ENCODE measurements at regions not wholly inside any gene's neighbourhood (a gene's known extent, or its start where the extent isn't known, plus 50 kb on each side); places are given as distances from the start of the nearest gene placed in this dataset.

DNA sequence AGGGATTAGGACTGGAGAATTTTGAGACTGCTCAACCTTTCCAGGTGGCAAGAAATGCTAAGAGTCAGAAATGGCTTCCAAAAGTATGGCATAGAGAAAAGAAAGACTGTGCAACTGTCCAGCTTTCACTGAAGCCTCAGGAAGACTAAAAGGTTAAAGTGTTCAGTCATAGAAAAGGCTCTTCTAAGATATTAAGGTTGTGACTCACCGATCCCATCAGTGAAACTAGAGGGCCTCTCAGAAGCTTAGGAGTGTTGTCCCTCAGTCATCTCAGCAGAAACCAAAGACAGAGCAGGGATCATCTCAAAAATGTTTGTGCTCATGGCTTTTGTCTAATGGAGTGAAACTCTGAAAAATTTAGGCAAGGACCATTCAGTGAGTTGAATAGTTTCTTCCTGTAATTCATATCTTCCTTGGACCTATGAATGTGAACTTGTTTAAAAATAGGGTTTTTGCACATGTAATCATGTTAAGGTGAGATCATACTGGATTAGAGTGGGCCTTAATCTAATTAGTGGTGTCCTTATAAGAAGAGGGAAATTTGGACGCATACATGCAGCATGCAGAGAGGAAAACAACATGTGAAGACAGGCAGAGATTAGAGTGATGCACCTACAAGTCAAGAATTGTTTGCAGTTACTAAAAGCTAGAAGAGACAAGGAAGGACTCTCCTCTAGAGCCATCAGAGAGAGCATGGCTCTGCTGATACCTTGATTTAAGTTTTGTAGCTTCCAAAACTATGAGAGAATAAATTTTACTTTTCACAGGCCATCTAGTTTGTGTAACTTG lies 71.3 kb downstream of the RPE65 start:
- no peak for DNase-seq
- intact Hi-C loops (cut with DNase I), result no loop called here

DNA sequence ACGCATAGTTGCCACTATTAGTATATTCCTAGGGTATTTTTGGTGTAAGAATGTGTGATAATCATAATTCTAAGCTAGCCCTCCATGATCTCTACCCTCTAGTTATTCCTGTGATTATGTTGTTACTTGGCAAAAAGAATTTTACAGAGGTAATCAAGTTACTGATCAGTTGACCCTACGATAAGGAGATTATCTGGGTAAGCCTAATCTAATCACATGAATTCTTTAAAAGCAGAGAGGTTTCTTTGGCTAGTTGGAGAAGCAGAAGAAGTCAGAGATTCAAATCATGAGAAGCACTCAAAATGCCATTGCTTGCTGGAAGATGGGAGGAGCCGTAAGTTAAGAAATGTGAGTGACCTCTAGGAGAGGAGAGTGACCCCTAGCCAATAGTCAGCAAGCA lies 72.7 kb downstream of the RPE65 start:
- intact Hi-C loops (cut with DNase I), result no loop called here
- DNase-seq, result no peak

DNA sequence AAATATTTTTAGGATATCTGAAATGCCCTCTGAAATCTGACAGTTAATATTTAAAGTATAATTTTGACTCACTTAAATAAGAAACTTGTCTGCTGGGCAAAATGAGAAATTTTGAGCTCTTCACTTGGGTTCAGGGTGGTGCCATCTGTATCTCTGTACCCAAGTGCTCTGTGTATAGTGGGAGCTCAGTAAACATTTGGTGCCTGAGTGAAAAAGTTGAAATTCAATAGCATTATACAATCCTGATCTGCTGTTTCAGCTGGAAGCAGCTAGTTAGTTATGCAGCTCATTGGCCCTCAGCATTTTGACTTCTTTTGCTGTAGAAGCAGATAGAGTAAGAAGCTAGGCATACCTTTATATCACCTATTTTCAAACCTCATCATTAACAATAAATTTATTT lies 73.3 kb downstream of the RPE65 start:
- intact Hi-C loops (cut with DNase I), result no loop called here
- DNase-seq, result no peak

DNA sequence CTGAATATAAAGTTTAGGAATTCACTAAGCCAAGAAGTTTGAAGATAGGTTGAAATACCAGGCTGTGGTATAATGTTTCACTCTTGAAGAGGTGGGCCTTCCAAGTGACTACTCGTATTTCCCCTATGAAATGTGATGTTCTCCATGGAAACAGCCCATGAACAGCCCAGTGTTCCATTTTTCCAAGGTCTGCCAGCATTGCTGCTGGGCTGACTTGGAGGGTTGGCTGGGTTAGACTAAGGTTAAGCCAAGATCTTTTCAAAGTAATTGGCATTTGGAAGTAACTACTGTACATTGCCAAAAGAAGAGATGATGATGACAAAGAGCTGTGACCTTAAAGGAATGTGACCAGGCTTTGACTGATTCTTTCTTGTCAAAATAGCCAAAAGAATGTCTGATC lies 73.8 kb downstream of the RPE65 start:
- no peak for DNase-seq
- intact Hi-C loops (cut with DNase I), result no loop called here

DNA sequence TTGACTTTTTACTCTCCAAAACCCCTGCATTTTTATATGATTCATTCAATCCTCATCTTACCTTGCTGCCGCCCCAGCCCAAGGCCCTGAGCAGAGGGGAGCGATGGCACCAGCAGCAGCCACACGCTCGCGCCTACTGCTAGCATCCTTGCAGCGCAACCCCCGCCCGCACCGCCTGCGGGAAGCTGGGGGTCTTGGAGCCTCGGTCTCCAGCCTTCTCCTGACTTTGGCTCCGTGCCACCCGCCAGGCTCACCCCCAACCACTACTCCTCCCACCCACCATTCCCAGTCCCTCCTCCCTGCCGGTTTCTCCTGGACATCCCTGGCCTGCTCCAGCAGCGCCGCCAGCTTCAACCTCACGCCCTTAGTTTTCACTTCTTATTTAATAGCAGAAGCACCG lies 76.6 kb downstream of the RPE65 start:
- peak in 2 of 10 donors; percentile 77 to 86 for DNase-seq
- intact Hi-C loops (cut with DNase I), result no loop called here

DNA sequence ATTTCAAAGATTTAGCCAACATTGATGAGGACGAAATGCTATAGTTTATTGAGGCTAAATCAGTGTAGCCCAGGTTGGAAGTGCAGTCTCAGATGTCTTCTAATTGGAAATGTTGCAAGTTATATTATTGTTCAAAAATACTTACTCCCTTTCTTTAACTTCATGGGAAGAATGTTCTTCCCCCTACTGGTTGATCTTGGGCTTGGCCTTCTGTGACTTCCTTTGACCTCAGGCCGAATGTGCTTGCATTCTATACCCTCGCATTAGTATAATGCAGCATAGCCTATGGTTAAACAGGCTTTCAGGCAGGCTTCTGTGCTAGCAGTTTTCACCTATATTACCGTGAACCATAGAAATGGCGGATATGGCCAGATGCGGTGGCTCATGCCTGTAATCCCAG lies 77.3 kb downstream of the RPE65 start:
- intact Hi-C loops (cut with DNase I), result no loop called here
- no peak for DNase-seq

DNA sequence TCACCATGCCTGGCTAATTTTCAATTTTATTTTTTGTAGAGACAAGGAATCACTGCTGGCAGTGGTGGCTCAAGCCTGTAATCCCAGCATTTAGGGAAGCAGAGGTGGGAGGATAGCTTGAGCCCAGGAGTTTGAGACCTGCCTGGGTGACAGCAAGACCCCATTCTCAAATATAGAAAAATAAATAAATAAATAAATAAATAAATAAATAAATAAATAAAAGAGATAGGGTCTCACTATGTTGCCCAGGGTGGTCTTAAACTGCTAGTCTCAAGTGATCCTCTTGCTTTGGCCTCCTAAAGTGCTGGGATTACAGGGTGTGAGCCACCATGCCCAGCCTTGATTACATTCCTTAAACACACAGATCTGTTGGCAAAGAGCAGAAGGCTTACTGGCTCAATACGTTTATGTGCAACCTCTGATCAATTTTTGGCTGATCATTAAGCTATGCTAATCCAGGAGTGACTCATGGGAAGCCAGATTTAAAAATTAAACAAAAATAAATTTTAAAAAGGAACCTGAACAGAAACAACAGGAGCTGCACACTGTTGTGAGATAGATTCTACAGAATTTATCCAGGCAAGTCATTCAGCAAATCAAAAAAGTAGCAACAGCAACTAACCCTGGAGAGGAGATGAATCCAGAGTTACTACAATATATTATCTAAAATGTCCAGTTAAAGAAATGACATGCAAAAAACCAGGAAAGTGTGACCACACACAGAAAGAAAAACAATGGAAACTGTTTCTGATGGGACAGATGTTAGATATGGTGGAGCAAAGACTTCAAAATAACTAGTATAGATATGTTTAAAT lies 79.4 kb downstream of the RPE65 start:
- DNase-seq, result no peak
- intact Hi-C loops (cut with DNase I), result no loop called here

DNA sequence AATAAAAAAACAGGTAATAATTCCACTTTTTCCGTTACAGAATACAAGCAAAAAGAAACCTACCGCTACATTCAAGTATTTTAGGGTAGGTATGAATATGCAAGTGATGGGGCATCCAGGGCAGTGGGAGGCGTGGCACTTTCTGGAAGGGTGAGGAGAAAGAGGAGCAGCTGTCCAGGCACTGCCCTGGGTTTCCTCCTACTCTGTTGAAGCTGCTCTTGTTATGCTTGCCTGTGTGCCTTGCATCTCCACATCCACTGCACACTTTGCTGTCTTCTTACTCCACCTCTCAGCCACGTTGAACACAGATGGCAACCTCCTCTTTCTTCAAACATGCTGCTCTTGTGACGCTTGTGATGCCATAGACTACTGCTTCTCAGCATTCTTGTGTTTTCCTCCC lies 83.2 kb downstream of the RPE65 start:
- DNase-seq, result no peak
- intact Hi-C loops (cut with DNase I), result no loop called here

DNA sequence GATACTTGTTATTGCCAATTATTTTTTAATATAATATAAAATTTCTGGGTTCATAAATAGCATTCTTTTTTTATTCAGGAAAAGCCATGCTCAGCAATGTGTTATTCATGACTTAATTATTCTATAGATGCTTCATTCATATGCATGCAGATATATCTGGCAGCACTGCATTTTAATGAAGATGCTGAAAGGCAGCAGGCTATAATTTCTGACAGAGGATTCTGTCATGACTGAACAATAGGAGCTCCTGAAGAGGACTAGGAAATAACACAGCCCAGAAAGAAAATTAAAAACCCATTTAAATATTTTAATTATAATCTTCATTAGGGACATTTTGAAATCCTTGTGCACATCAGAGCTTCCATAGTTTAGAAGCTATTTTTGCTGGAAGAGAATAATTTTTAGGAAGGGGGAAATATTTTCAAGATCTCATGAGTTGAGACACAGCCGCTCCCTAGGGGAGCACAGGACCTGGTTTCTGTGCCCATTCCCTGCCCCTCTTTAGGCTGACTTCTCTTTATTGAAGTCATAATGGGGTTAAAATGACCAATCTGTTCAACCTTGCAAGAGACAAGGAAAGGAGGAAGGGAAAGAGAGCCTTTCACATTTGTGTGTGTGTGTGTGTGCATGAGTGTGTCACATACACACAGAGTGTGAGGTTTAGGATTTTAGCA lies 83.9 kb downstream of the RPE65 start:
- intact Hi-C loops (cut with DNase I), result no loop called here
- DNase-seq, result no peak

DNA sequence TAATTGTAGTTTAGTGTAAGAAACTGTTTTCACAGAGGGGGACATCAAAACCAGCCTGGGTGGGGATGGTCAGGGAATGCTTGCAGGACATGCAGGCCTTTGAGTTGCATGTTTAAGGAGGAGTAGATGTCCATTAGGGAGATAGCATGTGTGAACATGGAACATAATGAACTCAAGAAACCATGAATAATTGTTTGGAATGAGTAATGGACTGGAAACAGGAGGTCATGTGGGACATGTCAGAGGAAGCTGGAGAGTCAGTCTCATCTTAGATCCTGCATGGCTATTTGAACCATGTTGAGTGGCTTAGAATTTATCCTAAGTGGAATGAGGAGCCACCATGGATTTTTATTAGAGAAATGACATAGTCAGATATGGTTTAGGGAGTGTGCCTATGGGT lies 86.4 kb downstream of the RPE65 start:
- intact Hi-C loops (cut with DNase I), result no loop called here
- DNase-seq, result no peak

DNA sequence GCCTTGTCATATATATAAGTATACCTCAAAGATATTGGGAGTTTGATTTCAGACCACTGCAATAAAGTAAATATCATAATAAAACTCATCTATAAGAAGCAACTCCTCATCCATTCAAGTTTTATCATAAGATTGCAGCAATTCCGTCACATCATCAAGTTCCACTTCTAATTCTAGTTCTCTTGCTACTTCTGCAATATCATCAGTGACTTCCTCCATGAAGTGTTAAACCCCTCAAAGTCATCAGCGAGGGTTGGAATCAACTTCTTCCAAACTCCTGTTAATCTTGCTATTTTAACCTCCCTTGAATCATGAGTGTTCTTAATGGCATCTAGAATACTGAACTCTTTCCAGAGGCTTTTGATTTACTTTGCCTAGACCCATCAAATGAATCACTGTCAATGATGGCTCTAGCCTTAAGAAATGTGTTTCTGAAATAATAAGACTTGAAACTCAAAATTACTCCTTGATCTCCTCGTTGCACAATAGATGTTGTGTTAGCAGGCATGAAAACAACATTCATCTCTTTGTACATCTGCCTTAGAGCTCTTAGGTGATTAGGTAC lies 88.3 kb downstream of the RPE65 start:
- no peak for DNase-seq
- intact Hi-C loops (cut with DNase I), result no loop called here

DNA sequence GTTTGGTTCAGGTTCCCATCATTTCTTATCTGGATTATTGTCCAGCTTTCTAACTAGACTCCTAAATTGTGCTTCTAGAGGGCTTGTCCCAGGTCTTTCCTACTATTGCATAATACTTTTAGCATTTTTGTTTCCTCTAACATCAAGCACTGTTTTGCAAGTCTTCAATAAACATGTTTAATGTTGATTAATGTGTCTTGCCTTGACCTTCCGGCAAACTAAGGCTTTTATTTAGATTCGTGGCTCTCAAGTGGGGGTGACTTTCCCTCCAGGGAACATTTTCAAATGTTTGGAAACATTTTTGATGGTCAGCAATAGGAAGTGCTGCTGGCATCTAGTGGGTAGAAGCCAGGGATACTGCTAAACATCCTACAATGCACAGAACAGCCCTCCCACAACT lies 90.7 kb downstream of the RPE65 start:
- no peak for DNase-seq
- intact Hi-C loops (cut with DNase I), result no loop called here

DNA sequence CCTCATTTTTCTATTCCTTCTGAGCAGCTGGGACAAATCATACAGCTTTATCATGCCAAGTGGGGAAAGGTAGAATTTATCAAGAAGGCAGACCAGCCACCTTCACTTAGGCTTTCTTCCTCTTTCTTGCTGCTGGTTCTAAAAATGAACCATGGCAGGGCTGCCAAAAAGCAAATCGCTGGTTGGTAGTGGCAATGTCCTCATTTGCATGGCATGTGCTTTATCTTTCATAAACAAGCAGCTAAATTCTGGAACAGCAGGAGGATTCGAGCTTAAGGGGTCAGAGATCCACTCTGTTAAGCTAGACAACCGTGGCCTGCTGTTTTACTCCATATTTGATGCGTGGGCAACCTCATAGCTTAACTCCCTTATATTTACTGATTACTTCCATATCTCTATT lies 91.3 kb downstream of the RPE65 start:
- intact Hi-C loops (cut with DNase I), result no loop called here
- peak in 4 of 10 donors; percentile 17 to 77 (median 34) for DNase-seq

DNA sequence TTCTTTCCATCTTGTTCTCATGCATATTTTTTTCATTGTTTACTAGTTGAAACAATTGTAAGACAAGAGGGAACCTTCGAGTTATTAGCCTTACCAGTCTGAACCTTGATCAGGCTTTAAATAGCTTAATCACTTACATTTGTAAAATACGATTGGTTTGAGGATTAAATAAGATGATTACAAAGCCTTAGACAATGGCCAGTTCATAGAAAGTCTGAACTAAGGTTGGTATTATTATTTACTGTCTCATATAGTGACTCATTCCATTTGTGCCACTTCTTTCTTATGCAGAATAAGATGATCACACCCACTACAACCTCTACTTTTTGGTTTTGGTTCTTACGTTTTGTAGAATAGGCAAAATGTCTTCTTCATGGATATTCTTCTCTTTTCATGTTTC lies 94.1 kb downstream of the RPE65 start:
- intact Hi-C loops (cut with DNase I), result no loop called here
- DNase-seq, result no peak

DNA sequence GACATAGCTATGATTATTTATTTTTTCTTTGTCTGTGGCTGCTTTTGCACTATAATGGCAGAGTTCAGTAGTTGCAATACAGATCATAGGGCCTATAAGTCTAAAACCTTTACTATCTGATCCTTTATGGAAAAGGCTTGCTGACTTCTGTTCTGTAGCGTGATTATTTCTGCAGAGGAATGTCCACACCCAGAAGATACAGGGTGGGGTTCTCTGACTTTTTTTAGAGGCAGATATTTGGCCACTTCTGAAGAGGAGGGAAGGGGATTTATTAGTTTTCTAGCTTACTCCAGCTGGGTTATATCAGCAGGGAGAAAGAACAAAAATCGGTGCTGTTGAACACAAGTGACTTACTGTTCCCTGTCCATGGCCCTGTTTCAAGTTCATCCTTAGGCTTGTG lies 97.6 kb downstream of the RPE65 start:
- intact Hi-C loops (cut with DNase I), result no loop called here
- DNase-seq, result no peak

DNA sequence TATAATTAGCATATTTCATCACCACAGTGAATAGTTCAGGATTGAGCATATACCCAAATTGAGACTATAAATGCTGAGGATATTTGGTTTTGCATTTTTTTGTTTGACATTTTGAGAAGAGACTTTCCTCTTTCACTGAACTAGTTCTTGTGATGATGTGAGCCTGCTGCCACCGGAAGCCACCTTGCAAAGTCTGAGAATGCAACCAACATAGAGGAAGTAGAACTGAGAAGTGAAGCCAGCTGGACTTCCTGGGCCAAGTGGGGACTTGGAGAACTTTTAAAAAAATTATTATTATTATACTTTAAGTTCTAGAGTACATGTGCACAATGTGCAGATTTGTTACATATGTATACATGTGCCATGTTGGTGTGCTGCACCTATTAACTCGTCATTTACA lies 102.3 kb downstream of the RPE65 start:
- no peak for DNase-seq
- intact Hi-C loops (cut with DNase I), result loop anchor here (10.0 kb wide), 2 partner anchors 493 to 583 kb away; no protein-coding TSS in a partner anchor

DNA sequence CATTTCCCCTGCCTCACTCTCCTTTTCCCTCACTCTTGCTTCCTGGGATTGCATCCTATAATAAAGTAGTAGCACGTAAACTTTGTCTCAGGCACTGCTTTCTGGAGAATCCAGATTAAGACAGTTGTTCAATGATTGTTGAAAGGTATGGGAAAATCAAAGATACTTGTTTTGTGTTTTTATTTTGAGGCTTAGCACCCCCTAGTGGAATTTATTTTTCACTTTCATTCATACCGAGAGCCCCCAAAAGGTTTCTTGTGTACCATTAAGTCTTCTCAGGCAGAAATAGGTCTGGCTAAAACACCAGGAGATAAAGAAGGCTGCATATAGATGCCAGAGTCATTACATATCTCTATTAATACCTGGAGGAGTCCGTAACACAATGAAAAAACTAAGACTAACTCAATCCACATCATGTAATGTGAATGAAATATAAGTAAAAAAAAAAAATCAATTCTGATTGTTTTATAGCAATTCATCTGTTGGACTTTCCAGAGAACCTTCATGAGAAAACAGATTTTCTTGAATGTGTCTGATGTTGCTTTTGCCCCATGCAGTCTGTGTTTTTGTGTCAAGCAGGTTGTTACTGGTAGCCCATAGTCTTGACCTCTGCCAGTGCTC lies 103.5 kb downstream of the RPE65 start:
- intact Hi-C loops (cut with DNase I), result loop anchor here (10.0 kb wide), 2 partner anchors 491 to 581 kb away; no protein-coding TSS in a partner anchor
- no peak for DNase-seq

DNA sequence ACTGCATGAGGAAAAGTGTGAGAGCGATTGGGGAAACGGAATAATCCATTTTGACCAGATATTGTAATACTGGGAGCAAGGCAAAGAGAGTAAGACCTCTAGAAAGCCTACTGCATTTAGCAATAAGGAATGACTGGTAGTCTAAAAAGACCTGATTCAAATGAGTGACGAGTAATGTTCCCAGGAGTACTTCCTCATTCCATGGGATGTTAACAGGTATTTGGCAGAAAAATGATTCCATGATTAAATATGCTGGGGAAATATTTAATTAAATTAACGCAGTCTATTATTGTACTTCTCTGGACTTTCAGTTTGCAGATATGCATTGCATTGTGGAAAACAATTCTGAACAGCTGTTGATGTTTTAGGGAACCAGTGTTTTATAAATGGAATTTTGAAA lies 105.5 kb downstream of the RPE65 start:
- intact Hi-C loops (cut with DNase I), result loop anchor here (10.0 kb wide), 2 partner anchors 489 to 579 kb away; no protein-coding TSS in a partner anchor
- DNase-seq, result no peak

DNA sequence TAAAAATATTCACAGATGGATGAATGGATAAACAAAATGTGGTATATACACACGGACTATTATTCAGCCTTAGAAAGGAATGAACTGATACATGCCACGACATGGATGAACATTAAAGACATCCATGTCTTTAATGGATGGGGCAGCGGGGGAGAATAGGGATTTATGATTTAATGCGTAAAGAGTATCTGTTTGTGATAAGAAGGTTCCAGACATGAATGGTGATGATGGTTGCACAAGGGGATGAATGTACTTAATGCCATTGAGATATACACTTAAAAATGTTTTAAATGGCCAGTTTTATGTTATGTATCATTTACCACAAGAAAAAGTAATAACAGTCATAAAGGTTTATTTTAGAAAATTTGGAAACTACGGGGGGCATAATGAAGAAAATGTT lies 108.6 kb upstream of the WLS start:
- no peak for DNase-seq
- intact Hi-C loops (cut with DNase I), result loop anchor here (10.0 kb wide), 2 partner anchors 486 to 576 kb away; no protein-coding TSS in a partner anchor

DNA sequence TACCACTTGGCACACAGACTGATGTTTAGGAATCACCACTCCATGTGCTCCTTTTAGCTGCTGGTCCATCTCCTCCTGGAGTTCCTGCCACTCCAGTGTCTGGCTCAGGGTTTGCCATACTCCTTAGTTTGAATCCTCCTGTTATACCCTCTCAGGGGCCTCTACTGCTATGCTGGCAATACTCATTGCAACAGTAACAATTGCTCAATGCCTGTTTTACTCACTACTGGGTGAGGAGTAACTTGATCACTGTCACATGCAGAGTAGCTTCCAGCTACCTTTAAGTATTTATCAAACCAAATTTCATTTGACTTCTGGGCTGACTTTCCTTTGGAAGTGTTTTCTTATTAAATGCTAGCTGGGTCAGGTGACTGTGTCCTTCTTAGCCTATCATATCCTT lies 107.2 kb upstream of the WLS start:
- DNase-seq, result no peak
- intact Hi-C loops (cut with DNase I), result no loop called here

Measured in posterior cingulate gyrus (tissue), 11 donors.